IPS-NIHi7 (cell line): ENCODE measurements at regions not wholly inside any gene's neighbourhood (a gene's known extent, or its start where the extent isn't known, plus 50 kb on each side); places are given as distances from the start of the nearest gene placed in this dataset.

Source experiments
- DNase-seq: peaks from one replicate; pipeline ENCODE4 v3.0.0; 2012; ENCODE audit warnings: mixed read lengths; ENCODE audit errors: extremely low spot score

DNA sequence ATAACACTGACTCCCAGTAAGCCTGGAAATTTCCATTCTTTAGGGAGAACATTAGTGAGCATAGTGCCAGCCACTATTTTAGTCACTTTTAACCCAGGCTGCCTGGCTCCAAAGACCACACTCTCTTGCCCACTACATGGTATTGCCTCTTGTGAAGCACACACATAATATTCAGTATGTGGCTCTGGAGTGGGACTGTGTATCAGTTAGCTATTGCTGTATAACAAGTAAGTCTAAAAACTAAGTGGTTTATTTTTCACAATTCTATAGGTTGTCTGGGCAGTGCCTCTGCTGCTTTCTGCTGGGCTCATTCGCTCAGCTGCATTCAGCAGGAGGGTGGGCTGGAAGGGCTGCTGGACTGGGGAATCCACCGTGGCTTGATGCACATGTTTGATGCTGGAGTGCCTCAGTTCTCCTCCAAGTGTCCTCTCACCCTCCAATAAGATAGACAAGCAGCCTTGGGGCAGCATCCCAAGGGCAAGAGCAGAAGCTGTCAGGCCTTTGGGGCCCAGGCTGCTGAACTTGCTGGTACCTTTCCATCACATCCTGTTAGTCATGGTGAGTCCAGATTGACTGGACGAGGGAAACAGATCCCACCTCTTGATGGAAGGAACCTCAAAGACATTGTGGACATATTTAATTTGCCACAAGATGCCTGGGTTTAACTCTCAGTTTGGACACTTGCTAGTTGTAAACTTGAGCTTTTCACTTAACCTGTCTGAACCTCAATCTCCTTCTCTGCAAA is 66.6 kb upstream of the TLE3 start:
- DNase-seq, result no peak

DNA sequence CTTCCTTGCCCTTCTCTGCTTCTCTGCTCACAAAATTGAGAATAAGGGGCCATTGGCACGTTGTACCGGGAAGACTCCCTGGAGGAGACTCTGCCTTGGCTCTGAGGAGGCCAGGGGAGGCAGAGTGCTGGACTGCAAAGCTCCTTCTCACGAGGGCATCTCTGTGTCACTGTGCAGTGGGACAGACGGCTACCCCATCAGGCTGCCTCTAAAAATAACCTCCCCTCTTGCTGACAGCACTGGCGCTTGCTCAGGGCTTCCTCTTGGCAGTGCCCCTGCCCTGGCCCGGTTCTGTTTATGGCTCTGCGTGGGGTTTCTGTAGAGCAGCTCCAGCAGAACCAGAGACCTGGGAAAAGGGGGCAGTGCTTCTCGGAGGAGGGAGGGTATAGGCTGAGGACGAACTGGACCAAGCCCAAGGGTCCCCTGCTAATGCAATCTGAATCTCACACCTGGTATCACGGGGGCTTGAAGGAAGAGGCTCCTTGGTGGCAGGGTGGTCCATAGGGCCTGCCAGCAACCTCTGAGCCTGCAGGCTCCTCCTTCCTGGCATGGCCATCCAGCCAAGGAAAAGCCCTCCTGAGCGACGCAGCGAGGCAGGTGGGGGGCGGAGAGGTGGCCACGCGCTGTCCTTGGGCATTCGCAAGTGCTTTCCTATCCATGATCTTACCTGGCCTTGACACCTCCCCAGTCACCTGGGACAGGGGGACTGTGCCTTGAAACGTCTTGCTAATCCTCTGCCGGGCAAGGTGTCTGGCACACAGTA is 63.3 kb upstream of the TLE3 start:
- no peak for DNase-seq

DNA sequence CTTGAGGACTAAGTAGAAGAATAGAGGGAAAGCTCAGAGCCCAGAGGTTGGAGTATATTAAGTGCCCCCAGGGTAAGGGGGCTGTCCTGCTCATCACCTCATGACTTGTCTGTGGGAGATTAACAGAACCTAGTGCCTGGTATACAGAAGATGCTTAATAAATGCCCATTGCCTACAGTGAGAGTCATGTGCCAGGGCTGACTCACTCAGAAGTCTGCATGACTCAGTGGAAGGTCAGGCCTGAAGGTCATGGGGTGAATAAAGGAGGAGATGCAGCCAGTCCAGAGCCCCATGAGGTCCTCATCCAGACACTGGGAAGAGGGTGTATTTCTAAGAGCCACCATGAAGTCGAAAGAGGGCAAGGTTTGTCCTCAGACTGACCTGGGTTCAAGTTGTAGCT is 62.5 kb upstream of the TLE3 start:
- no peak for DNase-seq

DNA sequence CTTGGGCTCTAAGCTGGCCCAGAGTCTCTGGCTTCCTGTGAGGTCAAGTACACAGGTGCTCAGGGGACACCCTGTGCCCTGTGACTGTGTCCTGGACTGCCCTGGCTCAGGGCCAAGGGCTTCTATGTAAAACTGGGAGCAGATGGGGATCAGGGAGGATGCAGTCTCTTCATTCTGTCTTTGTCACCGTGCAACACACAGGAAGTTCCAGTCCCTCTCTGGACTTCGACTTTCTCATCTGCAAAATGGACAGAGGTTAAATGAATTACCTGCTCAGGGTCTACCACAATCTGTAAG is 61.9 kb upstream of the TLE3 start:
- DNase-seq, result no peak

DNA sequence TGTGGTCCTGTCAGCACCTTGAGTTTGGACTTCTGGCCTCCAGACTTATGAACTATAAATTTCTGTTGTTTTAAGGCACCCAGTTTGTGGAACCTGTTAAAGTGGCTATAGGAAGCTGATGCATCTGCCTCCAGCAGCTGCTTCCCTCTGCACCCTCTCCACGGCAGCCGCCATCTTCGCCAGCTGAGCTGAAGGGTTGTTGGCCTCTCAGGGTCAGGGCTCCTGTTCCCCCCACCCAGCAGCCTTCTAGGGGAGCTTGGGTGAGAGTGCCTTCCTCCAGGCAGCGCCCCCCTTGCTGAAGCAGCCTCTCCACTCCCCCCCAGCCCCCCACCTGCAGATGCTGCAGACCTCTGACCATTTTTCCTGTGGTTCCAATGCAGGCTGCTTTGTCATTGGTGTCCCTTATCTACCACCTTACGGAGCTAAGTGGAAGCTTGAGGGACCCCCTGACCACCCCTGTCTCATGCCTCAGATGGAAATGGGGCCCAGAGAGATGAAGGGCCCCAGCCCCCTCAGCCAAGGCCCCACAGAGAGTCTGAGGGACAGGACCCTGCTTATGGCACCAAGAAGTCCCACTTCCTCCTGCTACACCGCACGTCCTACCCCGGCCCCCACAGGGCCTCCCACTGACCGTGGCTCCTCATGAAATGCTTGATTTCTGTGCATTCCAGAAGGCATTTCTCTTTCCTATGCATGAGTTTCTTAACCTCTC is 61.4 kb upstream of the TLE3 start:
- DNase-seq, result no peak

DNA sequence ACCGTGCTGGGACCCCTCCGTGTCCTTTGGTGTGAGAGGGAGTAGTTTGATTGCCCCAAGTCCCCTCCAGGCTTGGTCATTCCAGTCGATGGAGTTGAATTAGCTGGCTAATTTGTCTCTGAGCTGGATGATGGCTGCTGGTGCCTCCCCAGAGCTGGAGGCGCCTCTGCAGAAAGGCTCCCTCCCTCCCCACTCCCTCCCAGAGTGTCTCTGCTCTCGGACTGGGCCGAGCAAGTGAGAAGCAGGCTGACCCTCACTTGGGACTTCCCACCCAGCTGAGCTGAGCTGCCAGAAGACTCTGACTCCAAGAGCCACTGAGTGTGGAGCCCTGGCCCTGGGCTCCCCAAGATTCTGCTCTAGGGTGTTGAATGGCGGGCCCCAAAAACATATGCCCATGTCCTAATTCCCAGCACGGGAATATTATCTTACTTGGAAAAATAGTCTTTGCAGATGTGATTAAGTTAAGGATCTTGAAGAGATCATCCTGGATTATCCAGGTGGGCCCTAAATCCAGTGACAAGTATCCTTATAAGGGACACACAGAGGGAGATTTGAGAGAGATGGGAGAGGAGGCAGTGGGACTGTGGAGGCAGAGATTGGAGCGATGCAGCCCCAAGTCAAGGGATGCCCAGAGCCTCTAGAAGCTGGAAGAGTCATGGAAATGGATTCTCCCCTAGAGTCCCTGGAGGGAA is 60.7 kb upstream of the TLE3 start:
- DNase-seq, result no peak

DNA sequence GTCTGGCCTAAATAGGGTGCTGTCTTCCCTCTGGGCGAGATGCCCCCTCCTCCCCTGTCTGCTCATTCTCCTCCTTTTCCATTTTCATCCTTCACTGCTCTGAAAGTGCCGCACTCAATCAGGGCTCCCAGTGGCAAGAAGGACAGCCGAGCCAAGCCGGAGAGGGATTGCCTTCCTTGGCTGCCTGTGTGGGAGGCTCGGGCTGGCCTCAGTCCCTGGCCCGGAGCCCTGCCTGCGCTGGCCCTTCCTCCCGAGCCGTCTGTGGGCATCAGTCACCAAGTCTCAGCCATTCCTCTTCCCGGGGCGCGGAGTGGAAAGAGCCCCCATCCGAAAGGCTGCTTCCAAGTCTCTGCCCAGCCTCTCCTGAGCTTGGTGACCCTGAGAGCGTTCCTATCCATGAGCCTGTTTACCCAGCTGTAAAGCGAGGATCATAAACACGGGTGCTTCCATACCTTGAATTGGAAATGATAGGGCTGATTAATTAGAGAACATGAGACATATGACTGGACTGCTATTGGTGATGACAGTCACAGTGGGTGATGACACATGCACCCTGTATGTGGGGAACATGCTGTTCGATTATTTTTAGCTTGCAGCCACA is 59.1 kb upstream of the TLE3 start:
- DNase-seq, result no peak

DNA sequence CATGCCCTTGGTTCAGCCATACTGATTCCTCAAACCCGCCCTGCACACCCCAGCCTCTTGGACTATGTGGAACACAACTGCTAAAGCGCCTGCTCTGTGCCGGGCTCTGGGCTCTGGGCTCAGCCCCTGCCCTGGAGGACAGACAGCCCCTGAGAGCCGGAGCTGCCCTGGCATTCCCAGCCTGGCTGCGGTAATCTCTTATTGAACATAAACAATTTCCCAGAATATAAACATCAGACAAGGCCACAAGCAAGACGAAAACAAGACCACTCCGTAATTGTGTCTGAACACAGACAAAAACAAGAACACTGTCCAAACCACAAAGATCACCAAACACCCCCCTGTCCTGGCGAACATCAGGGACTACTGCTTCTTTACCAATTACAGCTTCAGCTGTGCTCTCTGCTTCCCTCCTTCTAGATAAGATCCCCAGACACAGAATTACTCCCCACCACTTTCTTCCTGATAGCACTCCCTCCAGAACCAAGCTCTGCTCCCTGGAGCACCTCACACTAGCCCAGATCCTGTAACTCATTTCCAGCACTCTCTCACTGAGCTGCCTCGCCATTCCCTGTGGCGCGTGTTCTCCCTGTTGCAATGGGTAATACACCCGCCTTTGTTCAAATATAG is 57.1 kb upstream of the TLE3 start:
- no peak for DNase-seq

DNA sequence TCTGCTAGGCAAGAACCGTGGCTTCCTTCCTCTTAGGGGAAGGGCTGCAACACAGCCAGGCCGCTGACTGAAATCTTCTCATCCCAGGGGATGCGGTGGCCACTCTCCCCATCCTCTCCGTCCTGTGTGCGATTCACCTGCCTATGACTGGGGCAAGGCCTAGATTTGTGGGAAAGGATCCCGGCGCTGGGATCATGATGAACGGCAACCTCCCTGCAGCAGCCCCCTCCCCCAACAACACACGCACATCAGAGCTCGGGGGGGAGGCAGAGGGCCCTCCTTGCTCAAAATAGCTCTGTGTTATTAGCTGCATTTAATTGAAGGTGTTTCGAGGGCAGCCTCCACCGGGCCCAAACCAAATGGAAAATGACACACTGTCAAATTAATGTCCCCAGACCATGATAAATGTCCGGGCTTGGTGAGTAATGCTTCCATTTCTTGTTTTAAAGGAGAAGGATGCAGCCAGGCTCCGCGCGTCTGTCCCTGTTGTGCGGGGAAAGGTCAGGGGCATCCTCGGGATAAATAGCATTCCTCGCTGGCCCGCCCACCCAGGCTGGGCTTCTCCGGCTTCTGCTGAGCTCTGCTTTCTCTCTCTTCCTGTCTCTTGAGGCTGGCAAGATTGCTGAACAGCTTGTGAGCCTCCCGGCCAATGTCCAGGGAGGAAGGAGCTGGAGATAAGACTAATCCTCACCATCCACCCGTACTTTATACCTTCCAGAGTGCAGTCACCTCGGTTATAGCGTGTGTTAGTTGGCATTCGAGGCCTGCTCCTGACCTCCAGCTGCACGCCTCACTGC is 56.4 kb upstream of the TLE3 start:
- peak; percentile 45 for DNase-seq

DNA sequence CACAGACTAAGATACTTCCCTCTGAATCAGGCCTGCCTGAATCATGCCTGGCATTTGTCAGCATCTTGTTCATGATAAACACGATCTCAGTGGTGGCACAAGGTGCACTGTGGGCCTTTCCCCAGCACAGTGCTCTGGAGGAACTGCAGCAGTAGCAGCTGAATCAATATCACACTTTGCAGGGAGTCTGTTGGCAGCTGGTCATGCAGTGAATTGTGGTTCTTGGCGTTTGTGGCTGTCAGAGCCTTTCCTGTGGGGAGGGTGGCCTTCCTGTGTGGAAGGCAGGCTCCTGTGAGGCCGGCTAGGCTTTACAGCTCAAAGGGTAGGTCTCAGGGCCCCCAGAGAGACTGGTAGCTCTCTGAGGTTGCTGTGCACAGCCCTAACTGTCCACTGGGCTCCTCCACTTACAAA is 54.4 kb upstream of the TLE3 start:
- no peak for DNase-seq

DNA sequence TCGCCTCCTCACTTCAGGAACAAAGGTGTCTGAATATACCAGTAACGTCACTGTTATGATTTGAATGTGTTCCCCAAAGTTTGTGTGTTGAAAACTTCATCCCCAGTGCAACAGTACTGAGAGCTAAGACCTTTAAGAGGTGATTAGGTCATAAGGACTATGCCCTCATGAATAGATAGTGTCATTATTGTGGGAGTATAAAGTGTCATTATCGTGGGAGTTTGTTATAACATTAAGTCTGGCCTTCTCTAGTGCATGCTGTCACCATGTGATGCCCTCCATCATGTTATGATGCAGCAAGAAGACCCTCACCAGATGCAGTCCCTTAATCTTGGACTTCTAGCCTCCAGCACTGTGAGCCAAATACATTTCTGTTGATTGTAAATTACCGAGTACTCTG is 53.7 kb upstream of the TLE3 start:
- no peak for DNase-seq

DNA sequence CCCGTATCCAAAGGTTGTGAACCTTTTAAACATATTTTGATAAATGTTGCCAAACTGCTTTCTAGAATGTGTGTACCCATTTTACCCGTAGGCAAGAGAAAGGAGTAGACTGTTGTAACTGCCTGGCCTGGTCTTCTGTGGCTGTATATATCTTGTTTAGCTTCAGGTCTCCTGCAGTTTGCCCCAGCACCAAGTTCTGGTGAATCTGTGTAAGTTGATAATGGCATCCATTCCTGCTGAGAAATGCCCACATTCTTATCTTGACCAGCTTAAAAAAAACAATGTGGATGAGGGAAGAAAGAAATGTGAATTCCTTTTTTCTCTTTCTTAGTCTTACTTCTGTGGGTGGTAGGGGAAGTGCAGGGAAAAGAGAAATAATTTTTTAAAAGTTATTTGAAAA is 53.3 kb upstream of the TLE3 start:
- DNase-seq, result no peak

DNA sequence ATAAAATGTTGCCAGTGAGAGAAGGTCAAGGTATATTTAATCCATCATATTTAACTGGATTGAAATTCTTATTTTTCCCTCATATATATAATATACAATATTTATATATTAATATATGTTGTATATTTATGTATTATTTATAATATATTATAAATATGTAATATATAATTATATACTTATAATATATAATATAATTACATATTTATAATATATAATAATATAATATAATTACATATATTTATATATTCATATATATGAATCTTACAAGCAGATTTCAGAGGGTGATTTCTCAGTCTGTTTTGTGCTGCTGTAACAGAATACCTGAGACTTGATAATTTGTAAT is 52.7 kb upstream of the TLE3 start:
- DNase-seq, result no peak

DNA sequence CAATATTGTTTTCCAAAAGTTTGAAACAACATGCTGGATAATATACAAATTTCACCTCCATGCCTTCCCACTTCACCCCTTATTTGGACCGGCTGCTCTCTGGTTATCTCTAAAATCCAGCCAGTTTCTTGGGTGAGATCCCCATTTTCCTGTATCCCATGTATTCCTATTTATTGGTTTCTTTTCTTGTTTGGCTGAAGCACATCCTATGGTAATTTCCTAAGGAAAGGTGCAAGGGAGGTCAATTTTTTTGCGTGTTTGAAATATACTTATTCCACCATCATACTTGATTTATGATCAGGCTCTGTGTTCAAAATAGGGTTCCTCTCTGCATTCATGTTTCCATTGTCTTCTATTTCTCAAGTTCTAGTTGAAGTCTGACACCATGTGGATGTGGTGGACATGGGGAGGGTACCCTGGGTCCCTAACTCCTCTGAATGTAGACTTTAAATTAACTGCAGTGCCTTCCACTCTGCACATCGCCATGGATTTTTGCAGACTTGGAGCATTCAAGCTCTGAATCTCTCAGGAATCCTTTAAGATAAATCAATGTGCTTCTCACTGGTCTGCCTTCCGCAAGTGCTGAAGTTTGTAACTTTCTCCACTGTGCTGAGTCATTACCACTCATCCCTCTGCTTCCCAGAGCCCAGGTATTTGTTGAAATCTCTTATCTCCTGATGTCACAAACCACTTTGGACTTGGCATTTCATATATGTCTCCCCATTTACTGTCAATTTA is 52.1 kb upstream of the TLE3 start:
- DNase-seq, result no peak

DNA sequence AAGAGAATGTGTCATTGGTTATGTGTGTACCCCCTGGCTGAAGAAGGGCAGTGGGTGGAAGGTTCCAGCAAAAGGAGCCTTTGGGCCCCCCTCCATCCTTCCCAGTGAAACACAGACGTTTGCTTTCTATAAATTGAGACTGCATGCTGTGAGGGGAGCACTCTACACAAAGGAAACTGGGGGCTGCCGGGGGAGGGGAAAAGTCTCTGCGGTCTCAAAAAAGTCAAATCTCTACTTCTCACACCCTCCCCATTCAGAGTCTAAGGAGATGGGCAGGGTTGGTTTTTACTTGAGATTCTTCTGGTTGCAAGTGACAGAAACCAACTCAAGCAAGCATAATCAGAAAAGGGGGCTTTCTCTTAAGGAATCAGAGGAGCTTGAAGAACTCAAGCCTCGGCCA is 50.1 kb upstream of the TLE3 start:
- DNase-seq, result no peak
